ENCODE measurements at regions not wholly inside any gene's neighbourhood (a gene's known extent, or its start where the extent isn't known, plus 50 kb on each side); places are given as distances from the start of the nearest gene placed in this dataset.
"Not testable (repeated sequence)": the region's sequence is repeated elsewhere in the genome, so short reads cannot be mapped to it uniquely, and the experiment has no call there.

- H3K4me3 ChIP-seq (ENCODE audit: low read length); ATAC-seq; POLR2A ChIA-PET (ENCODE audit: unreplicated experiment); H3K27ac ChIP-seq (ENCODE audit: low read length); DNase-seq; H4K20me1 ChIP-seq (ENCODE audit: low read length); H3K9ac ChIP-seq (ENCODE audit: low read length); H2AFZ ChIP-seq (ENCODE audit: low read length); intact Hi-C loops (cut with micrococcal nuclease); H3K27me3 ChIP-seq (ENCODE audit: low read length); H3K9me3 ChIP-seq (ENCODE audit: low read length); H3K9me2 ChIP-seq (replicated peaks; ENCODE audit: low read length); BruUV-seq (replicated peaks); H3F3A ChIP-seq (ENCODE audit: low read length, unreplicated experiment); H3K36me3 ChIP-seq (ENCODE audit: low read depth, low read length); CTCF ChIA-PET; H3K79me2 ChIP-seq (ENCODE audit: low read length); H3K4me1 ChIP-seq (ENCODE audit: insufficient read depth, low read length); H3K4me2 ChIP-seq (ENCODE audit: low read length): not testable (repeated sequence)
Measured at GRCh38 chr2:111506936-111507335, 377.1 kb downstream of the ANAPC1 start.

GRCh38 chr2:111509225-111509869, 374.6 kb downstream of the ANAPC1 start:
- POLR2A ChIA-PET (ENCODE audit: unreplicated experiment); H3K27me3 ChIP-seq (ENCODE audit: low read length); H3K27ac ChIP-seq (ENCODE audit: low read length); H3K4me3 ChIP-seq (ENCODE audit: low read length); H3K9ac ChIP-seq (ENCODE audit: low read length); H3K9me3 ChIP-seq (ENCODE audit: low read length); H2AFZ ChIP-seq (ENCODE audit: low read length); H3K36me3 ChIP-seq (ENCODE audit: low read depth, low read length); H3F3A ChIP-seq (ENCODE audit: low read length, unreplicated experiment); H4K20me1 ChIP-seq (ENCODE audit: low read length); CTCF ChIA-PET; H3K4me2 ChIP-seq (ENCODE audit: low read length); H3K9me2 ChIP-seq (replicated peaks; ENCODE audit: low read length); H3K4me1 ChIP-seq (ENCODE audit: insufficient read depth, low read length); H3K79me2 ChIP-seq (ENCODE audit: low read length); intact Hi-C loops (cut with micrococcal nuclease); BruUV-seq (replicated peaks): not testable (repeated sequence)
- peak; percentile 30; the same call in 1 of the 2 replicates for ATAC-seq
- DNase-seq = peak; percentile 33

- H3K79me2 ChIP-seq (ENCODE audit: low read length); H3K27ac ChIP-seq (ENCODE audit: low read length); H3F3A ChIP-seq (ENCODE audit: low read length, unreplicated experiment); H3K36me3 ChIP-seq (ENCODE audit: low read depth, low read length); DNase-seq; CTCF ChIA-PET; H3K4me2 ChIP-seq (ENCODE audit: low read length); H3K27me3 ChIP-seq (ENCODE audit: low read length); BruUV-seq (replicated peaks); H3K9me2 ChIP-seq (replicated peaks; ENCODE audit: low read length); intact Hi-C loops (cut with micrococcal nuclease); H2AFZ ChIP-seq (ENCODE audit: low read length); H3K4me1 ChIP-seq (ENCODE audit: insufficient read depth, low read length); H4K20me1 ChIP-seq (ENCODE audit: low read length); H3K9ac ChIP-seq (ENCODE audit: low read length); ATAC-seq; POLR2A ChIA-PET (ENCODE audit: unreplicated experiment); H3K4me3 ChIP-seq (ENCODE audit: low read length); H3K9me3 ChIP-seq (ENCODE audit: low read length): not testable (repeated sequence)
Measured at GRCh38 chr2:111510384-111510783, 373.6 kb downstream of the ANAPC1 start.

- H3K4me2 ChIP-seq (ENCODE audit: low read length); POLR2A ChIA-PET (ENCODE audit: unreplicated experiment); ATAC-seq; BruUV-seq (replicated peaks); CTCF ChIA-PET; H3F3A ChIP-seq (ENCODE audit: low read length, unreplicated experiment); H3K9me2 ChIP-seq (replicated peaks; ENCODE audit: low read length); H3K4me3 ChIP-seq (ENCODE audit: low read length); H3K27ac ChIP-seq (ENCODE audit: low read length); H4K20me1 ChIP-seq (ENCODE audit: low read length); H3K36me3 ChIP-seq (ENCODE audit: low read depth, low read length); H3K27me3 ChIP-seq (ENCODE audit: low read length); H3K4me1 ChIP-seq (ENCODE audit: insufficient read depth, low read length); intact Hi-C loops (cut with micrococcal nuclease); H3K79me2 ChIP-seq (ENCODE audit: low read length); H3K9me3 ChIP-seq (ENCODE audit: low read length); H2AFZ ChIP-seq (ENCODE audit: low read length); DNase-seq; H3K9ac ChIP-seq (ENCODE audit: low read length): not testable (repeated sequence)
Measured at GRCh38 chr2:111511062-111511461, 372.9 kb downstream of the ANAPC1 start.

- H3F3A ChIP-seq (ENCODE audit: low read length, unreplicated experiment); DNase-seq; POLR2A ChIA-PET (ENCODE audit: unreplicated experiment); H3K27ac ChIP-seq (ENCODE audit: low read length); H3K4me2 ChIP-seq (ENCODE audit: low read length); CTCF ChIA-PET; H3K9me3 ChIP-seq (ENCODE audit: low read length); H3K36me3 ChIP-seq (ENCODE audit: low read depth, low read length); H3K9me2 ChIP-seq (replicated peaks; ENCODE audit: low read length); intact Hi-C loops (cut with micrococcal nuclease); H3K9ac ChIP-seq (ENCODE audit: low read length); ATAC-seq; H3K4me1 ChIP-seq (ENCODE audit: insufficient read depth, low read length); H3K4me3 ChIP-seq (ENCODE audit: low read length); H3K27me3 ChIP-seq (ENCODE audit: low read length); H3K79me2 ChIP-seq (ENCODE audit: low read length); H4K20me1 ChIP-seq (ENCODE audit: low read length); BruUV-seq (replicated peaks); H2AFZ ChIP-seq (ENCODE audit: low read length): not testable (repeated sequence)
Measured at GRCh38 chr2:111512378-111512777, 371.6 kb downstream of the ANAPC1 start.

GRCh38 chr2:111514138-111514537, 369.9 kb downstream of the ANAPC1 start:
- H3K4me1 ChIP-seq (ENCODE audit: insufficient read depth, low read length); DNase-seq; CTCF ChIA-PET; H3K27me3 ChIP-seq (ENCODE audit: low read length); H3K79me2 ChIP-seq (ENCODE audit: low read length); ATAC-seq; H3F3A ChIP-seq (ENCODE audit: low read length, unreplicated experiment); H3K9ac ChIP-seq (ENCODE audit: low read length); H4K20me1 ChIP-seq (ENCODE audit: low read length); intact Hi-C loops (cut with micrococcal nuclease); H3K27ac ChIP-seq (ENCODE audit: low read length); H3K9me2 ChIP-seq (replicated peaks; ENCODE audit: low read length); H3K36me3 ChIP-seq (ENCODE audit: low read depth, low read length); H3K4me3 ChIP-seq (ENCODE audit: low read length); H2AFZ ChIP-seq (ENCODE audit: low read length); H3K4me2 ChIP-seq (ENCODE audit: low read length); H3K9me3 ChIP-seq (ENCODE audit: low read length); BruUV-seq (replicated peaks); POLR2A ChIA-PET (ENCODE audit: unreplicated experiment): not testable (repeated sequence)

- H3K9me3 ChIP-seq (ENCODE audit: low read length); intact Hi-C loops (cut with micrococcal nuclease); ATAC-seq: not testable (repeated sequence)
Measured at GRCh38 chr2:111517050-111517720, 366.8 kb downstream of the ANAPC1 start.

More at GRCh38 chr2:111517050-111517720, 366.8 kb downstream of the ANAPC1 start:
- H3K36me3 ChIP-seq (ENCODE audit: low read depth, low read length); H3K79me2 ChIP-seq (ENCODE audit: low read length); H3K9ac ChIP-seq (ENCODE audit: low read length); H3K4me3 ChIP-seq (ENCODE audit: low read length); CTCF ChIA-PET; DNase-seq; H4K20me1 ChIP-seq (ENCODE audit: low read length); H3K4me1 ChIP-seq (ENCODE audit: insufficient read depth, low read length); POLR2A ChIA-PET (ENCODE audit: unreplicated experiment); H3K9me2 ChIP-seq (replicated peaks; ENCODE audit: low read length); H3F3A ChIP-seq (ENCODE audit: low read length, unreplicated experiment); H2AFZ ChIP-seq (ENCODE audit: low read length); BruUV-seq (replicated peaks); H3K27ac ChIP-seq (ENCODE audit: low read length); H3K4me2 ChIP-seq (ENCODE audit: low read length); H3K27me3 ChIP-seq (ENCODE audit: low read length): not testable (repeated sequence)

All from PC-3 (cell line).